ENCODE measurements at regions not wholly inside any gene's neighbourhood (a gene's known extent, or its start where the extent isn't known, plus 50 kb on each side); places are given as distances from the start of the nearest gene placed in this dataset.

GRCh38 chr10:124299696-124300095 lies 119.0 kb downstream of the OAT start:
- H2AK5ac ChIP-seq (ENCODE audit: low read depth, low read length), result no peak overlapping the region
- no peak overlapping the region for H2AK9ac ChIP-seq (replicated peaks; ENCODE audit: low read depth, low read length, poor library complexity)
- CTCF ChIA-PET, result no interaction called here
- no peak overlapping the region for H4K5ac ChIP-seq (ENCODE audit: low read depth, low read length)
- dilution Hi-C loops (cut with HindIII; ENCODE audit: low sequenced_read_pairs, unreplicated experiment), result no loop called here
- no peak overlapping the region for H3K4me2 ChIP-seq (ENCODE audit: low read depth, low read length)
- peaks cover 27% of the 10 kb centered on the region for H3K9me3 ChIP-seq (ENCODE audit: control insufficient read depth, insufficient read depth, low read length)
- no peak overlapping the region for H3K9ac ChIP-seq (ENCODE audit: low read depth, low read length)
- DNase-seq (no peak), ATAC-seq (ENCODE audit: low read depth) (no peak)
- no peak overlapping the region for H3K18ac ChIP-seq (ENCODE audit: low read depth, low read length)
- H2BK120ac ChIP-seq (ENCODE audit: low read depth, low read length), result no peak overlapping the region
- H2BK5ac ChIP-seq (ENCODE audit: low read depth, low read length, poor library complexity, severe bottlenecking), result no peak overlapping the region
- no peaks in the 10 kb centered on the region for H3K79me1 ChIP-seq (ENCODE audit: low read depth in 1 of 2, low read length in 2 of 2)
- no peaks in the 10 kb centered on the region for H3K36me3 ChIP-seq (ENCODE audit: control insufficient read depth, insufficient read depth, low read length)
- no peak overlapping the region for H4K91ac ChIP-seq (ENCODE audit: insufficient read depth, low read depth, low read length)
- TF ChIP-seq MAFK (IDR thresholded peaks at IDR 0.05; ENCODE audit: low read depth, low read length), result no peak
- TF ChIP-seq FOS (IDR thresholded peaks at IDR 0.05; ENCODE audit: low read depth, low read length), result no peak
- TF ChIP-seq ELK1 (IDR thresholded peaks at IDR 0.05; ENCODE audit: borderline replicate concordance, low read depth, low read length), result no peak
- TF ChIP-seq RFX5 (IDR thresholded peaks at IDR 0.05; ENCODE audit: low read depth, low read length), result no peak
- TF ChIP-seq RAD21 (IDR thresholded peaks at IDR 0.05; ENCODE audit: low read length), result no peak
- TF ChIP-seq NFE2L2 (IDR thresholded peaks at IDR 0.05; ENCODE audit: low read depth, low read length), result no peak
- TF ChIP-seq MXI1 (IDR thresholded peaks at IDR 0.05; ENCODE audit: borderline replicate concordance, low read depth, low read length), result no peak
- TF ChIP-seq CHD1 (IDR thresholded peaks at IDR 0.05; ENCODE audit: low read depth, low read length), result no peak
- no peak for TF ChIP-seq POLR2A (IDR thresholded peaks at IDR 0.05; ENCODE audit: low read depth, low read length)
- no peak for TF ChIP-seq CEBPB (IDR thresholded peaks at IDR 0.05; ENCODE audit: low read depth, low read length)
- TF ChIP-seq RCOR1 (IDR thresholded peaks at IDR 0.05; ENCODE audit: insufficient replicate concordance, low read length), result no peak
- no peak for TF ChIP-seq BHLHE40 (IDR thresholded peaks at IDR 0.05; ENCODE audit: low read depth, low read length)
- no peak for TF ChIP-seq USF2 (IDR thresholded peaks at IDR 0.05; ENCODE audit: low read depth, low read length)
- TF ChIP-seq MAZ (IDR thresholded peaks at IDR 0.05; ENCODE audit: borderline replicate concordance, low read depth, low read length), result no peak
- no peak overlapping the region for H3K23ac ChIP-seq (ENCODE audit: low read depth, low read length)
- no peaks in the 10 kb centered on the region for H3K9me1 ChIP-seq (ENCODE audit: insufficient read depth, low read length)
- no CpG with 5 or more reads among the region's 4 CpGs for WGBS, 2 experiments (ENCODE audit: extremely low coverage in 2 of 2, insufficient read length in 1 of 2)
- H2AFZ ChIP-seq (replicated peaks; ENCODE audit: low read length, poor library complexity), result no peak overlapping the region
- intact Hi-C loops (cut with micrococcal nuclease), result no loop called here
- H4K20me1 ChIP-seq (ENCODE audit: insufficient read depth, low read length), result no peaks in the 10 kb centered on the region
- H2BK20ac ChIP-seq (ENCODE audit: low read depth, low read length), result no peak overlapping the region
- no peak overlapping the region for H3K14ac ChIP-seq (replicated peaks; ENCODE audit: low read depth, low read length)
- no peak overlapping the region for H3K56ac ChIP-seq (ENCODE audit: extremely low read depth, insufficient read depth, low read length)
- no peak overlapping the region for H2BK15ac ChIP-seq (ENCODE audit: low read depth, low read length)
- no peaks in the 10 kb centered on the region for H3K4me1 ChIP-seq (ENCODE audit: control insufficient read depth, insufficient read depth, low read length)
- no peak overlapping the region for H3K4ac ChIP-seq (ENCODE audit: low read depth, low read length)
- H3K27me3 ChIP-seq (ENCODE audit: control insufficient read depth, insufficient read depth, low read length), result no peaks in the 10 kb centered on the region
- H3K4me3 ChIP-seq (ENCODE audit: insufficient read depth, low read depth, low read length), result no peak overlapping the region
- H4K8ac ChIP-seq (ENCODE audit: low read depth in 2 of 2, low read length in 2 of 2), result no peak overlapping the region
- POLR2A ChIA-PET (ENCODE audit: unreplicated experiment), result no interaction called here
- no TSS peak for BruUV-seq (replicated peaks)
- no peak overlapping the region for H3K27ac ChIP-seq (ENCODE audit: insufficient read depth, low read length)
- in situ Hi-C loops (cut with MboI; ENCODE audit: low sequenced_read_pairs), result no loop called here
